PC-3 (cell line): ENCODE measurements at regions not wholly inside any gene's neighbourhood (a gene's known extent, or its start where the extent isn't known, plus 50 kb on each side); places are given as distances from the start of the nearest gene placed in this dataset.

ENCODE experiments used
- ATAC-seq: fragments of 200-7000 bp; cut with Tn5 transposase; 2 replicates; pipeline ENCODE4 v1.9.1; 2020; ENCODE audit warnings: mild to moderate bottlenecking, moderate library complexity
- BruUV-seq: library from RNA; stranded (reverse); fragments of 400-500 nt; replicated peaks from 2 replicates; lab custom pipeline; 2021; lab: Mats Ljungman, UMichigan
- CTCF ChIA-PET: fragments of 300-600 bp; sonication (Branson Sonifier 250); formaldehyde crosslinking; loops from one replicate; lab custom pipeline; 2022; ENCODE audit warnings: antibody characterized with exemption; lab: Charles Lee
- POLR2A ChIA-PET: fragments of 300-600 bp; sonication (Branson Sonifier 250); formaldehyde crosslinking; loops from one replicate; lab custom pipeline; 2022; ENCODE audit warnings: antibody characterized with exemption; ENCODE audit not compliant: unreplicated experiment; lab: Charles Lee
- DNase-seq: peaks from one replicate; pipeline ENCODE4 v3.0.0-alpha.2; 2015
- H2AFZ ChIP-seq: fragments of 300-600 bp; sonication (generic); 2 replicates; pipeline ENCODE4 v1.6.0; 2016; ENCODE audit warnings: antibody characterized with exemption, low read length
- H3F3A ChIP-seq: fragments of 300-600 bp; sonication (generic); one replicate; pipeline ENCODE4 v1.6.0; 2017; ENCODE audit warnings: antibody characterized with exemption, low read length, control low read depth, mild to moderate bottlenecking; ENCODE audit not compliant: unreplicated experiment
- H3K27ac ChIP-seq: fragments of 300-600 bp; sonication (generic); 2 replicates; pipeline ENCODE4 v1.5.1; 2016; ENCODE audit warnings: mild to moderate bottlenecking, low read length
- H3K27me3 ChIP-seq: fragments of 300-600 bp; sonication (generic); 2 replicates; pipeline ENCODE4 v1.6.1; 2016; ENCODE audit warnings: low read length, mixed read lengths
- H3K36me3 ChIP-seq: fragments of 300-600 bp; sonication (generic); 2 replicates; pipeline ENCODE4 v1.6.1; 2016; ENCODE audit warnings: low read depth, mixed run types, low read length, mixed read lengths
- H3K4me1 ChIP-seq: fragments of 300-600 bp; sonication (generic); 2 replicates; pipeline ENCODE4 v1.5.1; 2016; ENCODE audit warnings: low read length; ENCODE audit not compliant: insufficient read depth
- H3K4me2 ChIP-seq: fragments of 300-600 bp; sonication (generic); 2 replicates; pipeline ENCODE4 v1.6.0; 2016; ENCODE audit warnings: low read length
- H3K4me3 ChIP-seq: fragments of 300-600 bp; sonication (generic); 2 replicates; pipeline ENCODE4 v1.5.1; 2016; ENCODE audit warnings: mild to moderate bottlenecking, low read length, mixed read lengths
- H3K79me2 ChIP-seq: fragments of 300-600 bp; sonication (generic); 2 replicates; pipeline ENCODE4 v1.6.1; 2017; ENCODE audit warnings: low read length, mixed read lengths
- H3K9ac ChIP-seq: fragments of 300-600 bp; sonication (generic); 2 replicates; pipeline ENCODE4 v1.6.0; 2016; ENCODE audit warnings: mild to moderate bottlenecking, low read length
- H3K9me2 ChIP-seq: fragments of 300-600 bp; sonication (generic); replicated peaks from 2 replicates; pipeline ENCODE4 v1.6.1; 2016; ENCODE audit warnings: mixed run types, low read length, mixed read lengths
- H3K9me3 ChIP-seq: fragments of 300-600 bp; sonication (generic); 2 replicates; pipeline ENCODE4 v1.6.1; 2016; ENCODE audit warnings: low read length, mixed read lengths
- H4K20me1 ChIP-seq: fragments of 300-600 bp; sonication (generic); 2 replicates; pipeline ENCODE4 v1.6.1; 2016; ENCODE audit warnings: low read length, mixed read lengths
- EZH2 ChIP-seq: fragments of 300-600 bp; sonication (generic); IDR thresholded peaks from one replicate; pipeline ENCODE4 v1.6.1; 2017; ENCODE audit warnings: antibody characterized with exemption, mild to moderate bottlenecking, low read length; ENCODE audit not compliant: unreplicated experiment
- EZH2phosphoT487 ChIP-seq: fragments of 300-600 bp; sonication (generic); IDR thresholded peaks from 2 replicates; pipeline ENCODE4 v1.6.1; 2018; ENCODE audit warnings: mild to moderate bottlenecking, antibody characterized with exemption, low read length, borderline replicate concordance
- intact Hi-C: fragments of 100-400 bp; cut with micrococcal nuclease; formaldehyde crosslinking; loops from 2 replicates; pipeline ENCODE4 v1.9.0; 2023
- TF ChIP-seq, protein P1 (sequence below): fragments of 300-600 bp; sonication (generic); conservative IDR thresholded peaks from 2 replicates; pipeline ENCODE4 v1.5.1; 2017; ENCODE audit warnings: antibody characterized with exemption, low read depth, mild to moderate bottlenecking, low read length

GRCh38 chr2:196415384-196415783 is 224.1 kb upstream of the CCDC150 start:
- ATAC-seq, result no peak
- no TSS peak for BruUV-seq
- H3K79me2 ChIP-seq, result no peaks in the 10 kb centered on the region
- H4K20me1 ChIP-seq, result no peaks in the 10 kb centered on the region
- no peaks in the 10 kb centered on the region for H3K9me2 ChIP-seq
- H3K9ac ChIP-seq, result no peak overlapping the region
- CTCF ChIA-PET, result interaction anchor here (0.5 kb wide), 1 partner anchor 77 kb away, joined by 3 read pairs; no protein-coding TSS in a partner anchor
- H3K9me3 ChIP-seq, result no peaks in the 10 kb centered on the region
- H3K27me3 ChIP-seq, result peaks cover 14% of the 10 kb centered on the region; the same call in 1 of the 2 replicates
- H3K36me3 ChIP-seq, result no peaks in the 10 kb centered on the region
- no peak for TF ChIP-seq EZH2
- no peak for TF ChIP-seq EZH2phosphoT487
- TF ChIP-seq, protein P1, sequence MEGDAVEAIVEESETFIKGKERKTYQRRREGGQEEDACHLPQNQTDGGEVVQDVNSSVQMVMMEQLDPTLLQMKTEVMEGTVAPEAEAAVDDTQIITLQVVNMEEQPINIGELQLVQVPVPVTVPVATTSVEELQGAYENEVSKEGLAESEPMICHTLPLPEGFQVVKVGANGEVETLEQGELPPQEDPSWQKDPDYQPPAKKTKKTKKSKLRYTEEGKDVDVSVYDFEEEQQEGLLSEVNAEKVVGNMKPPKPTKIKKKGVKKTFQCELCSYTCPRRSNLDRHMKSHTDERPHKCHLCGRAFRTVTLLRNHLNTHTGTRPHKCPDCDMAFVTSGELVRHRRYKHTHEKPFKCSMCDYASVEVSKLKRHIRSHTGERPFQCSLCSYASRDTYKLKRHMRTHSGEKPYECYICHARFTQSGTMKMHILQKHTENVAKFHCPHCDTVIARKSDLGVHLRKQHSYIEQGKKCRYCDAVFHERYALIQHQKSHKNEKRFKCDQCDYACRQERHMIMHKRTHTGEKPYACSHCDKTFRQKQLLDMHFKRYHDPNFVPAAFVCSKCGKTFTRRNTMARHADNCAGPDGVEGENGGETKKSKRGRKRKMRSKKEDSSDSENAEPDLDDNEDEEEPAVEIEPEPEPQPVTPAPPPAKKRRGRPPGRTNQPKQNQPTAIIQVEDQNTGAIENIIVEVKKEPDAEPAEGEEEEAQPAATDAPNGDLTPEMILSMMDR, result no peak
- DNase-seq, result no peak
- intact Hi-C loops, result no loop called here
- no peaks in the 10 kb centered on the region for H3F3A ChIP-seq
- H3K4me2 ChIP-seq, result no peak overlapping the region
- H3K4me3 ChIP-seq, result no peak overlapping the region
- POLR2A ChIA-PET, result no interaction called here
- H3K4me1 ChIP-seq, result no peaks in the 10 kb centered on the region
- H2AFZ ChIP-seq, result no peak overlapping the region
- H3K27ac ChIP-seq, result no peak overlapping the region

GRCh38 chr2:196420143-196420542 is 219.4 kb upstream of the CCDC150 start:
- Histone ChIP-seq H3K36me3 (no peaks in the 10 kb centered on the region), H3K9me2 (no peaks in the 10 kb centered on the region), H3K9me3 (no peaks in the 10 kb centered on the region), H4K20me1 (no peaks in the 10 kb centered on the region), H3K4me1 (no peaks in the 10 kb centered on the region), H3K27me3 (peaks cover 14% of the 10 kb centered on the region; the same call in 1 of the 2 replicates), H3F3A (no peaks in the 10 kb centered on the region), H3K4me3 (no peak overlapping the region), H2AFZ (no peak overlapping the region), H3K27ac (no peak overlapping the region), H3K9ac (no peak overlapping the region), H3K4me2 (no peak overlapping the region), H3K79me2 (no peaks in the 10 kb centered on the region)
- DNase-seq (no peak), ATAC-seq (no peak)
- BruUV-seq, result no TSS peak
- intact Hi-C loops, result no loop called here
- TF ChIP-seq EZH2phosphoT487 (no peak), EZH2 (no peak)
- TF ChIP-seq, protein P1, result no peak
- CTCF ChIA-PET, result interaction anchor here (0.5 kb wide), 1 partner anchor 253 kb away, joined by 5 read pairs; no protein-coding TSS in a partner anchor
- POLR2A ChIA-PET, result no interaction called here

DNA sequence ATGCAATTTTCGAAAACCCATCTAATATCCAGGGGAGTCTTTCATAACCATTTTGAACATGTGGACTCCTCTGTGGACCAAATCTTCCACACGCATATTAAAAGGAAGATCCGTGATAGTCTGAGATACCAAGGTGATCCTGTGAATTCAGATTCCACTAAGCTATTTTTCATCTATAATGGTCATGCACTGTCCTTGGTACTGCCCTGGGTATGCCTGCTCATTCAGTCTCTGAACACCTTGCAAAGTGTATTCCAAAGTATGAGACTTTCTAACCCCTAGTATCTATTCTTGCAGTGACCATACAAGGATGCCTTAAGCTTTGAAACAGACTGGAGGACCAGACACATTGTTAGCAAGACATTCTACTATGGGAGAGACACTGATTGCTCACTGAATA is 217.6 kb upstream of the CCDC150 start:
- CTCF ChIA-PET, result no interaction called here
- H4K20me1 ChIP-seq, result no peaks in the 10 kb centered on the region
- H3K9me2 ChIP-seq, result no peaks in the 10 kb centered on the region
- H3K9ac ChIP-seq, result no peak overlapping the region
- H3F3A ChIP-seq, result no peaks in the 10 kb centered on the region
- no TSS peak for BruUV-seq
- no peaks in the 10 kb centered on the region for H3K9me3 ChIP-seq
- intact Hi-C loops, result no loop called here
- no peak overlapping the region for H3K4me3 ChIP-seq
- DNase-seq (no peak), ATAC-seq (no peak)
- POLR2A ChIA-PET, result no interaction called here
- TF ChIP-seq EZH2phosphoT487, result no peak
- TF ChIP-seq, protein P1, result no peak
- TF ChIP-seq EZH2, result no peak
- no peaks in the 10 kb centered on the region for H3K79me2 ChIP-seq
- H3K27ac ChIP-seq, result no peak overlapping the region
- no peaks in the 10 kb centered on the region for H3K36me3 ChIP-seq
- peaks cover 14% of the 10 kb centered on the region; the same call in 1 of the 2 replicates for H3K27me3 ChIP-seq
- no peak overlapping the region for H2AFZ ChIP-seq
- no peaks in the 10 kb centered on the region for H3K4me1 ChIP-seq
- no peak overlapping the region for H3K4me2 ChIP-seq
